ENCODE measurements at regions not wholly inside any gene's neighbourhood (a gene's known extent, or its start where the extent isn't known, plus 50 kb on each side); places are given as distances from the start of the nearest gene placed in this dataset.
"Not testable (repeated sequence)": the region's sequence is repeated elsewhere in the genome, so short reads cannot be mapped to it uniquely, and the experiment has no call there.

DNA sequence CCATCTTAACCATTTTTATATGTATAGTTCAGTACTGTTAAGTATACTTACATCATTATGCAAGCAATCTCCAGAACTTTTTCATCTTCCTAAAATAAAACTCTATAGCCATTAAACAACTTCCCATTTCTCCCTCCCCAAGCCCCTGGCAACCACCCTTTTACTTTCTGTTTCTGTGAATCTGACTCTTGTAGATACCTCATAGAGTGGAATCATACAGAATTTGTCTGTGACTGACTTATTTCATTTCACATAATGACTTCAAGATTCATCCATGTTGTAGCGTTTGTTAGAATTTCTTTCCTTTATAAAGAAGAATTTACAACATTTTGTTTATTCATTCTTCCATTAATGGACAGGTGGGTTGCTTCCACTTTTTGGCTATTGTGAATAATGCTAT lies 91.2 kb upstream of the FREM3 start:
- WGBS (ENCODE audit: insufficient coverage), result no CpG with 5 or more reads among the region's 1 CpG
- H3K9ac ChIP-seq (ENCODE audit: insufficient read depth, low read length, poor library complexity, severe bottlenecking); H3K4me3 Mint-ChIP-seq; DNase-seq; H3K9me3 Mint-ChIP-seq; H3K27ac Mint-ChIP-seq; H3K79me2 ChIP-seq (ENCODE audit: insufficient read depth, low read length); H4K20me1 ChIP-seq (ENCODE audit: insufficient read depth, low read length); H3K4me1 ChIP-seq (ENCODE audit: control insufficient read depth in 1 of 2, insufficient read depth in 2 of 2, low read length in 2 of 2); H3K27me3 Mint-ChIP-seq (ENCODE audit: low read depth in 3 of 3); H3K27me3 ChIP-seq (ENCODE audit: control insufficient read depth in 2 of 2, insufficient read depth in 2 of 2, low read length in 2 of 2); H3K4me2 ChIP-seq (replicated peaks; ENCODE audit: extremely low read depth, low read length, poor library complexity, severe bottlenecking); intact Hi-C loops (cut with micrococcal nuclease); H3K36me3 ChIP-seq (replicated peaks in 1 of 2; ENCODE audit: control insufficient read depth in 1 of 2, insufficient read depth in 2 of 2, low read length in 2 of 2); H3K9me3 ChIP-seq (replicated peaks in 1 of 2; ENCODE audit: control insufficient read depth in 1 of 2, insufficient read depth in 1 of 2, low read length in 2 of 2); H2AFZ ChIP-seq (ENCODE audit: insufficient read depth, low read depth, low read length, poor library complexity, severe bottlenecking); H3K36me3 Mint-ChIP-seq; H3K27ac ChIP-seq (ENCODE audit: low read depth in 1 of 2, low read length in 2 of 2); H3K4me3 ChIP-seq (replicated peaks in 1 of 3; ENCODE audit: low read depth in 2 of 3, low read length in 3 of 3): not testable (repeated sequence)
- peaks cover 16% of the 10 kb centered on the region for H3K4me1 Mint-ChIP-seq

DNA sequence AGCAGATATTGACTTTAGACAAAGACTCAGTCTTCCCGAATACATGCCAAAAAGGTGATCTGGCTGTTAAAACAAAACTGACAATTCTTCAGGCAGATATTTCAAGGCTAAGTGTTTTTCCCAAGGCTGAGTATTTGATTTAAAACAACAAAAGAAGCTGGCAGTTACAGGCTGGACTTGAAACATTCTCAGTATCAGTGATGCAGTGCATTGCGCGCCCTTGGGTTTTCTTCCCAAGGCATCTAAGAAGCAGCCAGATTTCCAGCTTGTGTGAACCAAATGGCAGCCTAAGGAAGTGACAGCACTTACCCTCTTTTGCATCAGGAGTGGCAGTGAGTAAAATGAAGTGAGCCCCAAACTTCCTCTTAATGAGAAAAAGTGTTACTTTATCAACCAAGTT lies 90.0 kb upstream of the FREM3 start:
- H3K27me3 Mint-ChIP-seq (ENCODE audit: low read depth in 3 of 3); H3K9ac ChIP-seq (ENCODE audit: insufficient read depth, low read length, poor library complexity, severe bottlenecking); H3K79me2 ChIP-seq (ENCODE audit: insufficient read depth, low read length); H3K27ac Mint-ChIP-seq; H3K9me3 Mint-ChIP-seq; DNase-seq; H3K36me3 Mint-ChIP-seq; H3K4me3 Mint-ChIP-seq; H3K27ac ChIP-seq (ENCODE audit: low read depth in 1 of 2, low read length in 2 of 2); H3K9me3 ChIP-seq (replicated peaks in 1 of 2; ENCODE audit: control insufficient read depth in 1 of 2, insufficient read depth in 1 of 2, low read length in 2 of 2); H3K36me3 ChIP-seq (replicated peaks in 1 of 2; ENCODE audit: control insufficient read depth in 1 of 2, insufficient read depth in 2 of 2, low read length in 2 of 2); H4K20me1 ChIP-seq (ENCODE audit: insufficient read depth, low read length); H2AFZ ChIP-seq (ENCODE audit: insufficient read depth, low read depth, low read length, poor library complexity, severe bottlenecking); H3K4me3 ChIP-seq (replicated peaks in 1 of 3; ENCODE audit: low read depth in 2 of 3, low read length in 3 of 3); intact Hi-C loops (cut with micrococcal nuclease); H3K4me2 ChIP-seq (replicated peaks; ENCODE audit: extremely low read depth, low read length, poor library complexity, severe bottlenecking); H3K4me1 ChIP-seq (ENCODE audit: control insufficient read depth in 1 of 2, insufficient read depth in 2 of 2, low read length in 2 of 2); H3K27me3 ChIP-seq (ENCODE audit: control insufficient read depth in 2 of 2, insufficient read depth in 2 of 2, low read length in 2 of 2): not testable (repeated sequence)
- peaks cover 16% of the 10 kb centered on the region for H3K4me1 Mint-ChIP-seq
- 69% methylated on average over 3 of the region's 3 CpGs for WGBS (ENCODE audit: insufficient coverage)

DNA sequence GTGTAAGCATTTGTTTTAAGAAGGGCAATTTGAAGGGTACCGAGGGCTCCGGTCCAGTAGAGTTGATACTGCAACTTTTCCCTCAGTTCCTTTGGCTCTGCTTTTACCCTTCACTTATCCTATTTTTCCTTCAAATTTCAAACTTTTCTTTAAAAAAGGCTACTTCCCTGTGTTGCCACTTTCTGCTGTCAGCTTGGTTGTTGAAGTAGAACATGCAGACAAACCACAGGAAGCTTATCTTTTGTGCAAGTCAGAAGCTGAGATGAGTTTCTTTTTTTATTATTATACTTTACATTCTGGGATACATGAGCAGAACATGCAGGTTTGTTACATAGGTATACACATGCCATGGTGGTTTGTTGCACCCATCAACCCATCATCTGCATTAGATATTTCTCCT lies 89.1 kb upstream of the FREM3 start:
- H3K9me3 ChIP-seq (replicated peaks in 1 of 2; ENCODE audit: control insufficient read depth in 1 of 2, insufficient read depth in 1 of 2, low read length in 2 of 2); intact Hi-C loops (cut with micrococcal nuclease); H3K27me3 ChIP-seq (ENCODE audit: control insufficient read depth in 2 of 2, insufficient read depth in 2 of 2, low read length in 2 of 2); H3K4me2 ChIP-seq (replicated peaks; ENCODE audit: extremely low read depth, low read length, poor library complexity, severe bottlenecking); H3K9me3 Mint-ChIP-seq; H2AFZ ChIP-seq (ENCODE audit: insufficient read depth, low read depth, low read length, poor library complexity, severe bottlenecking); H3K4me1 ChIP-seq (ENCODE audit: control insufficient read depth in 1 of 2, insufficient read depth in 2 of 2, low read length in 2 of 2); H3K36me3 Mint-ChIP-seq; H3K27ac Mint-ChIP-seq; H3K4me3 ChIP-seq (replicated peaks in 1 of 3; ENCODE audit: low read depth in 2 of 3, low read length in 3 of 3); H4K20me1 ChIP-seq (ENCODE audit: insufficient read depth, low read length); DNase-seq; H3K79me2 ChIP-seq (ENCODE audit: insufficient read depth, low read length); H3K9ac ChIP-seq (ENCODE audit: insufficient read depth, low read length, poor library complexity, severe bottlenecking); H3K27ac ChIP-seq (ENCODE audit: low read depth in 1 of 2, low read length in 2 of 2); H3K4me3 Mint-ChIP-seq; H3K36me3 ChIP-seq (replicated peaks in 1 of 2; ENCODE audit: control insufficient read depth in 1 of 2, insufficient read depth in 2 of 2, low read length in 2 of 2); H3K27me3 Mint-ChIP-seq (ENCODE audit: low read depth in 3 of 3): not testable (repeated sequence)
- peaks cover 16% of the 10 kb centered on the region for H3K4me1 Mint-ChIP-seq
- WGBS (ENCODE audit: insufficient coverage), result no CpG with 5 or more reads among the region's 2 CpGs

Measured in CD14-positive monocyte (primary cell).